GM12801 (cell line): ENCODE measurements at regions not wholly inside any gene's neighbourhood (a gene's known extent, or its start where the extent isn't known, plus 50 kb on each side); places are given as distances from the start of the nearest gene placed in this dataset.

Source experiments
- CTCF ChIP-seq: IDR thresholded peaks from one replicate; pipeline ENCODE4 v1.5.1; 2011; ENCODE audit warnings: control low read depth; ENCODE audit not compliant: insufficient read length; ENCODE audit errors: extremely low read depth

GRCh38 chr6:97501853-97502252, 218.8 kb upstream of the MMS22L start:
- no peak for TF ChIP-seq CTCF

GRCh38 chr6:97508646-97509045, 225.6 kb upstream of the MMS22L start:
- no peak for TF ChIP-seq CTCF

GRCh38 chr6:97524811-97525210, 241.8 kb upstream of the MMS22L start:
- TF ChIP-seq CTCF, result no peak

- TF ChIP-seq CTCF, result no peak
These were observed 252.8 kb upstream of the MMS22L start for GRCh38 chr6:97535800-97536199.

- TF ChIP-seq CTCF, result no peak
These were observed 265.3 kb upstream of the MMS22L start for GRCh38 chr6:97548354-97548753.

- no peak for TF ChIP-seq CTCF
These were observed 274.3 kb upstream of the MMS22L start for GRCh38 chr6:97557355-97557754.

- no peak for TF ChIP-seq CTCF
These were observed 280.5 kb upstream of the MMS22L start for GRCh38 chr6:97563529-97563928.

- no peak for TF ChIP-seq CTCF
These were observed 289.9 kb upstream of the MMS22L start for GRCh38 chr6:97572943-97573342.
